BE2C (cell line): ENCODE measurements at regions not wholly inside any gene's neighbourhood (a gene's known extent, or its start where the extent isn't known, plus 50 kb on each side); places are given as distances from the start of the nearest gene placed in this dataset.

ENCODE experiments used
- DNase-seq: peaks from one replicate; pipeline ENCODE4 v3.0.0-alpha.2; 2020
- H3K27me3 ChIP-seq: fragments of 250-450 bp; sonication (Bioruptor Pico); 2 replicates; pipeline ENCODE4 v1.5.1; 2020; ENCODE audit warnings: mild to moderate bottlenecking
- H3K36me3 ChIP-seq: fragments of 250-450 bp; sonication (Bioruptor Pico); 2 replicates; pipeline ENCODE4 v1.5.1; 2020; ENCODE audit warnings: mild to moderate bottlenecking
- H3K4me1 ChIP-seq: fragments of 250-450 bp; sonication (Bioruptor Pico); 2 replicates; pipeline ENCODE4 v1.5.1; 2020
- H3K4me3 ChIP-seq: 2 replicates; pipeline ENCODE4 v1.5.1; 2011; ENCODE audit warnings: low read depth, low read length
- H3K9me3 ChIP-seq: fragments of 250-450 bp; sonication (Bioruptor Pico); 2 replicates; pipeline ENCODE4 v1.5.1; 2020
- TF ChIP-seq, protein P1 (sequence below): IDR thresholded peaks from 2 replicates; pipeline ENCODE4 v1.5.1; 2012; ENCODE audit warnings: mild to moderate bottlenecking, low read depth, low read length

DNA sequence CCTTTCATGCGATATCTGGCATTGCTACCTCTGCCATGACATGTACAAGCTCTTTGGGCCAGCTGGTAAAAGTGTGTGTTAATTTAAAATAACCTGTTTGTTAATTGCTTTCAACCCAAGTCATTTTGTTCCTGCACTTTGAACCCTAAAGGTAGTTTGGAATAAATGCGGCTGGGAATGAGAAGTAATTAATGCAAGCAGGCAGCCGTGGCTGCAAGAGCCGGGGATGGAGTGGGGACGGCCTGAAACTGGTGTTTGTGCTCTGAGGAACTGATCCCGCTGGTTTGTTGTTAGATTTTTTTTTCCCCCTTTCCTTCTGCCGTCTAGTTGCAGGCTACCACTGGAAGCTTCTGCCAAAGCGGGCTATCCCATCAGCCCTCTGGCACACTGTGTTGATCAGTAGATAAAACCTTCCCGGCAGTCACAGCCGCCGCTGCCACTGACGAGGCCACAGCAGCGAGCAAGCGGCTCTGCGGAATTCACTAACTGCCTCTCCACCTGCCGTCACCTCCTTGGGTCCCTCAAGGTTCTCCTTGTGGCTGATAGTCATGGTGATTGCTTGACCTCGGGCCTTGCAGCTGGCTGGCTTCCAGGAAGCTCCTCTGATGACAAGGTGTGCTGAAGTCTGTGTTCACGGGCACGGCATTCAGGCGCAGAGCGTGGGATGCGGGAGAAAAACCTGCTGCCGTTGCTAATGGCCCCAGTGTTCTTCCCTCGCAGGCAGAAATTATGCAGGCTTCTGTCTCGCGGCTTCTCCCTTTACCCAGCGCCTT lies 315.9 kb downstream of the TFAP2A start:
- no peaks in the 10 kb centered on the region for H3K27me3 ChIP-seq
- DNase-seq: peak; percentile 65

DNA sequence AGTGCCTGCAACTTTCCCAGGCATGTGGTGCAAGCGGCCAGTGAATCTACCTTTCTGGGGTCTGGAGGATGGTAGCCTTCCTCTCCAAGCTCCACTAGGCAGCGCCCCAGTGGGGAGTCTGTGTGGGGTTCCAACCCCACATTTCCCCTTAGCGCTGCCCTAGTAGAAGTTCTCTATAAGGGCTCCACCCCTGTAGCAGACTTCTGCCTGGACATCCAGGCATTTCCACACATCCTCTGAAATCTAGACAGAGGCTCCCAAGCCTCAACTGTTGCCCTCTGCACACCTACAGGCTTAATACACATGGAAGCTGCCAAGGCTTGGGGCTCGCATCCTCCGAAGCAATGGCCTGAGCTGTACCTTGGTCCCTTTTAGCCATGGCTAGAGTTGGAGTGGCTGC lies 321.6 kb downstream of the TFAP2A start:
- no peaks in the 10 kb centered on the region for H3K4me1 ChIP-seq
- TF ChIP-seq, protein P1, sequence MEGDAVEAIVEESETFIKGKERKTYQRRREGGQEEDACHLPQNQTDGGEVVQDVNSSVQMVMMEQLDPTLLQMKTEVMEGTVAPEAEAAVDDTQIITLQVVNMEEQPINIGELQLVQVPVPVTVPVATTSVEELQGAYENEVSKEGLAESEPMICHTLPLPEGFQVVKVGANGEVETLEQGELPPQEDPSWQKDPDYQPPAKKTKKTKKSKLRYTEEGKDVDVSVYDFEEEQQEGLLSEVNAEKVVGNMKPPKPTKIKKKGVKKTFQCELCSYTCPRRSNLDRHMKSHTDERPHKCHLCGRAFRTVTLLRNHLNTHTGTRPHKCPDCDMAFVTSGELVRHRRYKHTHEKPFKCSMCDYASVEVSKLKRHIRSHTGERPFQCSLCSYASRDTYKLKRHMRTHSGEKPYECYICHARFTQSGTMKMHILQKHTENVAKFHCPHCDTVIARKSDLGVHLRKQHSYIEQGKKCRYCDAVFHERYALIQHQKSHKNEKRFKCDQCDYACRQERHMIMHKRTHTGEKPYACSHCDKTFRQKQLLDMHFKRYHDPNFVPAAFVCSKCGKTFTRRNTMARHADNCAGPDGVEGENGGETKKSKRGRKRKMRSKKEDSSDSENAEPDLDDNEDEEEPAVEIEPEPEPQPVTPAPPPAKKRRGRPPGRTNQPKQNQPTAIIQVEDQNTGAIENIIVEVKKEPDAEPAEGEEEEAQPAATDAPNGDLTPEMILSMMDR: no peak
- no peaks in the 10 kb centered on the region; the same call in 1 of the 2 replicates for H3K9me3 ChIP-seq
- no peaks in the 10 kb centered on the region for H3K36me3 ChIP-seq
- H3K27me3 ChIP-seq: no peaks in the 10 kb centered on the region
- no peak overlapping the region for H3K4me3 ChIP-seq
- no peak for DNase-seq

More for the DNA sequence above, 315.9 kb downstream of the TFAP2A start:
- TF ChIP-seq, protein P1: no peak
- H3K36me3 ChIP-seq: no peaks in the 10 kb centered on the region
- no peaks in the 10 kb centered on the region; the same call in 1 of the 2 replicates for H3K9me3 ChIP-seq
- H3K4me3 ChIP-seq: peak overlapping the region; percentile 55
- no peaks in the 10 kb centered on the region for H3K4me1 ChIP-seq

GRCh38 chr6:10084111-10084986 lies 330.5 kb downstream of the TFAP2A start:
- Histone ChIP-seq H3K36me3 (no peaks in the 10 kb centered on the region), H3K4me1 (no peaks in the 10 kb centered on the region), H3K4me3 (no peak overlapping the region), H3K27me3 (no peaks in the 10 kb centered on the region), H3K9me3 (no peaks in the 10 kb centered on the region)
- TF ChIP-seq, protein P1: no peak
- no peak for DNase-seq

- Histone ChIP-seq H3K27me3 (no peaks in the 10 kb centered on the region), H3K4me3 (no peak overlapping the region), H3K9me3 (no peaks in the 10 kb centered on the region), H3K4me1 (no peaks in the 10 kb centered on the region), H3K36me3 (no peaks in the 10 kb centered on the region)
- TF ChIP-seq, protein P1: no peak
- DNase-seq: no peak
Measured at GRCh38 chr6:10082385-10082784, 332.5 kb downstream of the TFAP2A start.

DNA sequence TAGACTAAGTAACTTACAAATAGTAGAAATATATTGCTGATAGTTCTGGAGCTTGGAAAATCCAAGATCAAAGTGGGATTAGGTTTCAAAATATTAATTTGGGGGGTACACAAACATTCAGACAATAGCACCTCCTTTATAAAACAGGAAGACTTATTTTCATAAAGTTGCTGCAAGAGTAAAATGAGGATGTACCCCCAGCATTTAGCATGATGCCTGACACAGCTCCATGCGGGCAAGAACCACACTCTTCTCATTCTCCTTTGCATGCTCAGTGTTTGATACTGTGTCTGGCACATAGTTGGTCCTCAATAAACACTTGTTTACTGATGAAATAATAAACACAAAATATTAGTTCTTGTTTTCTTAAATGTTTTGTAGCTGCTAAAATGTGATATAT lies 332.9 kb downstream of the TFAP2A start:
- TF ChIP-seq, protein P1: no peak
- Histone ChIP-seq H3K36me3 (no peaks in the 10 kb centered on the region), H3K4me3 (no peak overlapping the region), H3K9me3 (no peaks in the 10 kb centered on the region), H3K4me1 (no peaks in the 10 kb centered on the region), H3K27me3 (no peaks in the 10 kb centered on the region)
- no peak for DNase-seq
